Esophagus (tissue), 2 donors: ENCODE measurements at regions not wholly inside any gene's neighbourhood (a gene's known extent, or its start where the extent isn't known, plus 50 kb on each side); places are given as distances from the start of the nearest gene placed in this dataset.

Experiments
- H3K27ac ChIP-seq, 2 donors: one replicate each; pipeline ENCODE4 v1.5.1; 2013; ENCODE audit warnings: low read depth in 2 of 2, mild to moderate bottlenecking in 2 of 2, inconsistent platforms in 1 of 2, low read length in 1 of 2, moderate library complexity in 1 of 2
- H3K27me3 ChIP-seq, 2 donors: one replicate each; pipeline ENCODE4 v1.6.1; 2013; ENCODE audit warnings: low read length in 2 of 2, control low read depth in 1 of 2, mild to moderate bottlenecking in 1 of 2; ENCODE audit not compliant: insufficient read depth in 2 of 2, control insufficient read depth in 1 of 2
- H3K36me3 ChIP-seq, 2 donors: one replicate each; pipeline ENCODE4 v1.6.1; 2013; ENCODE audit warnings: low read length in 1 of 2; ENCODE audit not compliant: control insufficient read depth in 2 of 2, insufficient read depth in 2 of 2
- H3K4me1 ChIP-seq, 2 donors: one replicate each; pipeline ENCODE4 v1.6.1; 2013; ENCODE audit warnings: low read length in 1 of 2; ENCODE audit not compliant: control insufficient read depth in 2 of 2, insufficient read depth in 2 of 2
- H3K4me3 ChIP-seq, 2 donors: one replicate each; pipeline ENCODE4 v1.5.1; 2013; ENCODE audit warnings: low read length in 2 of 2, mild to moderate bottlenecking in 2 of 2, low read depth in 1 of 2, moderate library complexity in 1 of 2
- H3K9me3 ChIP-seq, 2 donors: one replicate each; pipeline ENCODE4 v1.6.1; 2013; ENCODE audit warnings: mild to moderate bottlenecking in 2 of 2, low read depth in 1 of 2, low read length in 1 of 2, moderate library complexity in 1 of 2; ENCODE audit not compliant: control insufficient read depth in 2 of 2, insufficient read depth in 1 of 2
- WGBS, 2 donors: extraction: QIAGEN DNeasy Blood & Tissue Kit; methylation state at CpG; one replicate each; pipeline ENCODE4 v1.1.7; 2013; 5-methylcytosine and 5-hydroxymethylcytosine counted together
- donor health status: healthy with polysubstance abuse.
- donor health status: Bipolar disorder and iron deficiency.

DNA sequence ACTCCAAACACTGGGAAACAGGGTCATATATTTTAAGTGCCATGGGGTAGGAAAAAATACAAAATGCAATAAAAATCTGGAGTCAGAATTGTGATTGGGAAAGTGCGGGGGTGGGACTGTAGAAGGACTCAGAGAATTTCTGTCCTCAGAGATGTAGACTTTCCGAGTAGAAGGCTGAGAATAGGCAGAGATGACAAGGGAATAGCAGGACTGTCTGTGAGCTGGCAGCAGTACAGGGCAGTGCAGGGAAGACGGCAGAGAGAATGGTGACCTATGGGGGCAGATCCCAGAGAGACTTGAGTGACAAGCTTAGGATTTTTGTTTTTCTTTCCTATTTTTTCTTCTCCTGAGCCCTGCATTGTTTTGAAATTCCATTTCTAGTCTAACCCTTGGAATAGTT, 127.6 kb downstream of the SLC16A9 start:
- Histone ChIP-seq H3K27ac (no peak overlapping the region), H3K27me3 (no peaks in the 10 kb centered on the region), H3K4me1 (no peaks in the 10 kb centered on the region), H3K36me3 (no peaks in the 10 kb centered on the region), H3K4me3 (no peak overlapping the region), H3K9me3 (no peaks in the 10 kb centered on the region)
- 80 to 86% methylated on average over 3 of the region's 3 CpGs for WGBS, 2 donors

GRCh38 chr10:59580026-59580863, 129.4 kb downstream of the SLC16A9 start:
- Histone ChIP-seq H3K27ac (no peak overlapping the region), H3K27me3 (no peaks in the 10 kb centered on the region), H3K9me3 (no peaks in the 10 kb centered on the region), H3K36me3 (no peaks in the 10 kb centered on the region), H3K4me1 (no peaks in the 10 kb centered on the region), H3K4me3 (no peak overlapping the region)
- 31 to 34% methylated on average over 3 of the region's 3 CpGs for WGBS, 2 donors

DNA sequence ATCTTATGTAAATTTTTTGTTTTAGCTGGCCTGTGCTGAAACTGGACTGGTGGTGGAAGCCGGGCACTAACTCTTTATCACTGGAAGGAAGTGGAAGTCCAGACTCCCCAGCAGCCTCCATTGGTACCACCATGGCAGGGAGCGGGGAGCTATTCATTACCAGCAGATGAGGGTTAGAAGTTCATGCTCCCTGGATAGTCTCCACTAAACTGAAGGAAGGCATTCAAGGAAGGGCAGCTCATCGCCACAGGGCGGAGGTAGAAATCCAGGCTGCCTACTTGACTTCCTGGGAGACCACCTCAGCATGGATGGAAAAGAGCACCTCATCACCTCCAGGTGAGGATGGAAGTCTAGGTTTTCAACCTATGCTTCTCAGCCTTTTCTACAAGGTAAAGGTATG, 130.9 kb downstream of the SLC16A9 start:
- no peaks in the 10 kb centered on the region for H3K27me3 ChIP-seq
- H3K9me3 ChIP-seq, result no peaks in the 10 kb centered on the region
- H3K4me3 ChIP-seq, result no peak overlapping the region
- 93 to 95% methylated on average over 4 of the region's 4 CpGs for WGBS, 2 donors
- H3K36me3 ChIP-seq, result no peaks in the 10 kb centered on the region
- H3K27ac ChIP-seq, result no peak overlapping the region
- no peaks in the 10 kb centered on the region for H3K4me1 ChIP-seq

- Histone ChIP-seq H3K27ac (no peak overlapping the region), H3K27me3 (no peaks in the 10 kb centered on the region), H3K9me3 (no peaks in the 10 kb centered on the region), H3K4me3 (no peak overlapping the region), H3K4me1 (no peaks in the 10 kb centered on the region), H3K36me3 (no peaks in the 10 kb centered on the region)
- WGBS, 2 donors, result 64 to 77% methylated on average over 2 of the region's 2 CpGs
Observed at GRCh38 chr10:59577984-59578383, 131.7 kb downstream of the SLC16A9 start.

DNA sequence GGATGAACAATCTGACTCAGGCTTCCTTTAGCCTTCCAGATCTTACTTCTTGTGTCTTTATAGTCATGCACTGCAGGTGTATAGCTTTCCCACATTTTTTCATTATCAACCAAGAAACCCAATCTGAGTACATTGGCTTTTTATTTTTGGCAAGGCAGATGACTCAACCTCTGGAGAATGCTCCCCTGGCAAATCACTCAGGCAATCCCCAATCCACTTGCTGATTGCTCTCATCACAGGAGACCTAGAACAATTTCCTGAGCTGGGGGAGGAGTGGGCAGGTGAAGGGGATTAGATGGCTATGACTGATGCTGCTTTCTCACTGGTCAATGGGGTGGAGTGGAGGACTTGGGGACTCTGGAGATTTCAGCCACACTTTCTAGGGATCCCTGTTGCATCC, 134.4 kb downstream of the SLC16A9 start:
- H3K27ac ChIP-seq, result no peak overlapping the region
- no peaks in the 10 kb centered on the region for H3K36me3 ChIP-seq
- H3K9me3 ChIP-seq, result no peaks in the 10 kb centered on the region
- H3K4me1 ChIP-seq, result no peaks in the 10 kb centered on the region
- no peak overlapping the region for H3K4me3 ChIP-seq
- H3K27me3 ChIP-seq, result no peaks in the 10 kb centered on the region

- Histone ChIP-seq H3K4me3 (no peak overlapping the region), H3K27ac (no peak overlapping the region)
- WGBS, 2 donors, result 67 to 75% methylated on average over 1 of the region's 1 CpG
Observed at GRCh38 chr10:59563531-59563930, 146.1 kb downstream of the SLC16A9 start.

DNA sequence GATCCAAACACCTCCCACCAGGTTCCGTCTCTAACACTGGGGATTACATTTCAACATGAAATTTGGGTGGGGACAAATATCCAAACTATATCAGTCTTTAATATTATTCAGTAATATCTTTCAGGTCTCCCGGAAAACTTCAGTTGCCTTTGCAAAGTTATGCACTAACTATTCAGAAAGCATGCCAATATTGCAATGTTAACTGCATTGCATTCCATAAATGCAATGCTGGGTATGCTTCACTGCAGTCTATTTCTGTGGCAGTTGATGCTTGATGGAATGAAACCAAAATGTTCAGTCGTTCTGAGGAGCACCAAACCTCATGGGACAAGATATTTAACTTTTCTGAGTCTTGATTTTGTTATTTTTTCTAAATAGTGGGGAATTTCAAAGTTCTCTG, 147.5 kb downstream of the SLC16A9 start:
- no peak overlapping the region for H3K27ac ChIP-seq
- H3K27me3 ChIP-seq, result no peaks in the 10 kb centered on the region
- 36 to 57% methylated on average over 3 of the region's 3 CpGs for WGBS, 2 donors
- no peaks in the 10 kb centered on the region for H3K9me3 ChIP-seq
- H3K36me3 ChIP-seq, result no peaks in the 10 kb centered on the region
- H3K4me1 ChIP-seq, result no peaks in the 10 kb centered on the region
- H3K4me3 ChIP-seq, result no peak overlapping the region

More at GRCh38 chr10:59563531-59563930, 146.1 kb downstream of the SLC16A9 start:
- H3K4me1 ChIP-seq, result no peaks in the 10 kb centered on the region
- H3K9me3 ChIP-seq, result no peaks in the 10 kb centered on the region
- H3K36me3 ChIP-seq, result no peaks in the 10 kb centered on the region
- no peaks in the 10 kb centered on the region for H3K27me3 ChIP-seq

GRCh38 chr10:59561477-59562121, 148.1 kb downstream of the SLC16A9 start:
- no peak overlapping the region for H3K4me3 ChIP-seq
- no peaks in the 10 kb centered on the region for H3K4me1 ChIP-seq
- H3K27me3 ChIP-seq, result no peaks in the 10 kb centered on the region
- no peaks in the 10 kb centered on the region for H3K9me3 ChIP-seq
- no peaks in the 10 kb centered on the region for H3K36me3 ChIP-seq
- H3K27ac ChIP-seq, result no peak overlapping the region
- WGBS, 2 donors, result 63 to 64% methylated on average over 3 of the region's 3 CpGs

DNA sequence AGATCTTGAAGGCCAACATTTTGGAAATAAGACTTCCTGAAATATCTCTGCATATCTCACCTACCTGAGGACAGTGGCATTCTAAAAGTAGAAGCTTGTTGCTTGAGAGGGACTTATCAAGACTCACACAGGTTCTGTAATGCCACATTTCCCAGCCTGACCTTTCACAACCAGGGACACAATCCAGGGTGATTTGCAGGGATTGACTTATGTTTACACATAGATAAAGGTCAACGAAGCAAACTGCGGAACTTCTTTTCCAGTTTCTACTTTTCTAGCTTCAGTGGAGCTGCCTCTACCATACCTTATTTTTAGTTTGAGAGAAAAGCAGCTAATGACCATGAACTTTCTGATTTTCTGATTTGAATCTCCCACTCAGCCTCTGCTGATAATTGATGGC, 148.7 kb downstream of the SLC16A9 start:
- no peaks in the 10 kb centered on the region for H3K9me3 ChIP-seq
- H3K27ac ChIP-seq, result no peak overlapping the region
- WGBS, 2 donors, result 43 to 65% methylated on average over 2 of the region's 2 CpGs
- H3K27me3 ChIP-seq, result no peaks in the 10 kb centered on the region
- H3K4me3 ChIP-seq, result no peak overlapping the region
- H3K4me1 ChIP-seq, result no peaks in the 10 kb centered on the region
- H3K36me3 ChIP-seq, result no peaks in the 10 kb centered on the region

GRCh38 chr10:59560161-59560560, 149.5 kb downstream of the SLC16A9 start:
- H3K27me3 ChIP-seq, result no peaks in the 10 kb centered on the region
- no peaks in the 10 kb centered on the region for H3K4me1 ChIP-seq
- WGBS, 2 donors, result 65 to 74% methylated on average over 2 of the region's 2 CpGs
- no peak overlapping the region for H3K4me3 ChIP-seq
- H3K36me3 ChIP-seq, result no peaks in the 10 kb centered on the region
- no peaks in the 10 kb centered on the region for H3K9me3 ChIP-seq
- H3K27ac ChIP-seq, result no peak overlapping the region
